Chondrocyte (in vitro differentiated cells): ENCODE measurements at regions not wholly inside any gene's neighbourhood (a gene's known extent, or its start where the extent isn't known, plus 50 kb on each side); places are given as distances from the start of the nearest gene placed in this dataset.

Experiments used
- DNase-seq: peaks from one replicate; pipeline ENCODE4 v3.0.0; 2021; ENCODE audit warnings: mixed read lengths, low spot score
- H3K27ac Mint-ChIP-seq: one replicate; pipeline ENCODE4 v1.8.0; 2021; ENCODE audit warnings: mild to moderate bottlenecking, moderate library complexity, mixed read lengths; ENCODE audit not compliant: unreplicated experiment
- H3K27me3 Mint-ChIP-seq: 2 replicates; pipeline ENCODE4 v1.8.0; 2021; ENCODE audit warnings: low read depth, mixed read lengths
- H3K36me3 Mint-ChIP-seq: 2 replicates; pipeline ENCODE4 v1.8.0; 2021; ENCODE audit warnings: low read depth, mixed read lengths
- H3K4me1 Mint-ChIP-seq: 2 replicates; pipeline ENCODE4 v1.8.0; 2021; ENCODE audit warnings: low read depth, mild to moderate bottlenecking, mixed read lengths
- H3K4me3 Mint-ChIP-seq: one replicate; pipeline ENCODE4 v1.8.0; 2021; ENCODE audit warnings: mild to moderate bottlenecking, moderate library complexity, mixed read lengths; ENCODE audit not compliant: unreplicated experiment
- H3K9me3 Mint-ChIP-seq: 2 replicates; pipeline ENCODE4 v1.8.0; 2021; ENCODE audit warnings: low read depth, mixed read lengths
- TF ChIP-seq, protein P1 (sequence below): fragments of 200-600 bp; sonication (generic); IDR thresholded peaks from 2 replicates; pipeline ENCODE4 v1.5.0; 2021; ENCODE audit warnings: antibody characterized with exemption, mild to moderate bottlenecking, moderate library complexity

DNA sequence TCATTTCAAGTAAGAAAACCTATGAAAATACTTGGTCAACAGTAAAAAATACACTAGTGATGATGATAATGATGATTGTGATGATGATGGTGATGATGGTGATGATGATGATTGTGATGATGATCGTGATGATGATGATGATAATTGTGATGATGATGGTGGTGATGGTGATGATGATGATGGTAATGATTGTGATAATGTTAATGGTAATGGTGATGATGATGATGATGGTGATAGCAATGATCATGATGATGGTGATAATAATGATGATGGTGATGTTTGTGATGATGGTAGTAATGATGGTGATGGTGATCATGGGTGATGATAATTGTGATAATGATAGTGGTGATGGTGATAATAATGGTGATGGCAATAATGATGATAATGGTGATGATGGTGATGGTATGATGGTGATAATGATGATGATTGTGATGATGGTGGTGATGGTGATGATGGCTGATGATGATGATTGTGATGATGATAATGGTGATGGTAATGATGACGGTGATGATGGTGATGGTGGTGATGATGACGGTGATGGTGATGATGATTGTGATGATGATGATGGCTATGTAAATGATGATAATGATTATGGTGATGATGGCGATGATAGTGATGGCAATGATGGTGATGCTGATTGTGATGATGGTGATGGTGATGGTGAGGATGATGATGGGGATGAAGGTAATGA, 62.1 kb downstream of the VCX3A start:
- no peaks in the 10 kb centered on the region for H3K4me1 Mint-ChIP-seq
- DNase-seq, result no peak
- no peaks in the 10 kb centered on the region for H3K27me3 Mint-ChIP-seq
- TF ChIP-seq, protein P1, sequence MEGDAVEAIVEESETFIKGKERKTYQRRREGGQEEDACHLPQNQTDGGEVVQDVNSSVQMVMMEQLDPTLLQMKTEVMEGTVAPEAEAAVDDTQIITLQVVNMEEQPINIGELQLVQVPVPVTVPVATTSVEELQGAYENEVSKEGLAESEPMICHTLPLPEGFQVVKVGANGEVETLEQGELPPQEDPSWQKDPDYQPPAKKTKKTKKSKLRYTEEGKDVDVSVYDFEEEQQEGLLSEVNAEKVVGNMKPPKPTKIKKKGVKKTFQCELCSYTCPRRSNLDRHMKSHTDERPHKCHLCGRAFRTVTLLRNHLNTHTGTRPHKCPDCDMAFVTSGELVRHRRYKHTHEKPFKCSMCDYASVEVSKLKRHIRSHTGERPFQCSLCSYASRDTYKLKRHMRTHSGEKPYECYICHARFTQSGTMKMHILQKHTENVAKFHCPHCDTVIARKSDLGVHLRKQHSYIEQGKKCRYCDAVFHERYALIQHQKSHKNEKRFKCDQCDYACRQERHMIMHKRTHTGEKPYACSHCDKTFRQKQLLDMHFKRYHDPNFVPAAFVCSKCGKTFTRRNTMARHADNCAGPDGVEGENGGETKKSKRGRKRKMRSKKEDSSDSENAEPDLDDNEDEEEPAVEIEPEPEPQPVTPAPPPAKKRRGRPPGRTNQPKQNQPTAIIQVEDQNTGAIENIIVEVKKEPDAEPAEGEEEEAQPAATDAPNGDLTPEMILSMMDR, result no peak
- H3K9me3 Mint-ChIP-seq, result peaks cover 3% of the 10 kb centered on the region
- no peak overlapping the region for H3K27ac Mint-ChIP-seq
- H3K4me3 Mint-ChIP-seq, result no peak overlapping the region
- no peaks in the 10 kb centered on the region for H3K36me3 Mint-ChIP-seq

DNA sequence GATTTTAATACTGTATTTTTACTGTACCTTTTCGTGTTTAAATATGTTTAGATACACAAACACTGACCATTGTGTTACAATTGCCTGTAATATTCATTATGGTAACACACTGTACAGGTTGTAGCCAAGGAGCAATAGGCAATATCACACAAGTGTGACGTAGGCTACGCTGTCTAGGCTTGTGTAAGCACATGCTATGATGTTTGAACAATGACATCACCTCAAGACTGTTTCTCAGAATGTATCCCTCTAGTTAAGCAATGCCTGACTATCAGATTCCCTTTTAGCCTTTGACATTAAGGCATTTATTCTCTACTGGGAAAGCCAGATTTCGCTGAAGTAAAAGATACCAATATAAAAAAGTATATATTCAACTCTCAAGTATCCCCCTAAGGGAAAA, 66.2 kb downstream of the VCX3A start:
- Mint-ChIP-seq H3K4me3 (no peak overlapping the region), H3K36me3 (no peaks in the 10 kb centered on the region), H3K4me1 (no peaks in the 10 kb centered on the region), H3K27me3 (peaks cover 1% of the 10 kb centered on the region), H3K9me3 (peaks cover 3% of the 10 kb centered on the region), H3K27ac (no peak overlapping the region)
- DNase-seq, result no peak
- TF ChIP-seq, protein P1, result no peak

DNA sequence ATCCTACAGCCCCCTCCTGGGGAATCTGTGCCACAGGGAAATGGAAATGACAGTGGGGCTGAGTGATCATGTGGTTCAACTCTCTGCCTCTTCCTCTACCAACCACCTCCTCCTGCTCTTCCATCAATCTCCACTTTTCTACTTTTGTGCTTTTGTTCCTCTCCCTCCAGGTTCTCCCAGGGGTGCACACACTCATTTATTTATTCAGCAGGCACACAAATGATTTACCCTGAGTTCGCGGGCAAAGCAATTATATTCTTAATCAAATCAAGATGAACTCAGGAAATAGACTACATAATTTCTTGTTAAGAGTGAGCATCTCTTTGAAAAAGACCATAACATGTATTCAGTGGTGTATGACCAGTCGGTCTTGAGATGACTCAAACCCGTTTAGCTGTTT, 69.2 kb downstream of the VCX3A start:
- Mint-ChIP-seq H3K27ac (no peak overlapping the region), H3K4me3 (no peak overlapping the region), H3K9me3 (peaks cover 3% of the 10 kb centered on the region), H3K36me3 (no peaks in the 10 kb centered on the region), H3K4me1 (peaks cover 15% of the 10 kb centered on the region), H3K27me3 (peaks cover 1% of the 10 kb centered on the region)
- no peak for DNase-seq
- TF ChIP-seq, protein P1, result no peak

DNA sequence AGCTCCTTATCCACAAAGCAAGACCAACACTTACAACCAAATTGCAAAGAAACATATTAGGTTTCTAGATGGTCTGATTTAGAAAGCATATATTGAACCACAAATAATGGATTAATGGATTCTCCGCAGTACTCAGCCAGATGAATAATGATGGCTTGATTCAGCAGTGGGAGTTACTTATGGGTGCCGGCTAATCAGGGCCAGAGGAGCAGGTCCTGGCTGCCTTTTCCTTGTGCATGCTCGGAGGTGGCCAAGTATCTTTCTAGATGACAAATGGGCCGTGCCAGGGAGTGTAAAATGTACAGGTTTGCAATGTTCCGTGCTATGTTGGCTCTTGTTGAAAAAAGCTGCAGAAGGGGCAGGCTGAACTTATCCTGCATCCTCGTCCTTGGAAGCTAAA, 70.2 kb downstream of the VCX3A start:
- H3K4me3 Mint-ChIP-seq, result no peak overlapping the region
- H3K36me3 Mint-ChIP-seq, result no peaks in the 10 kb centered on the region
- TF ChIP-seq, protein P1, result no peak
- H3K9me3 Mint-ChIP-seq, result peaks cover 4% of the 10 kb centered on the region
- peaks cover 1% of the 10 kb centered on the region for H3K27me3 Mint-ChIP-seq
- DNase-seq, result no peak
- H3K27ac Mint-ChIP-seq, result no peak overlapping the region
- H3K4me1 Mint-ChIP-seq, result peaks cover 15% of the 10 kb centered on the region

DNA sequence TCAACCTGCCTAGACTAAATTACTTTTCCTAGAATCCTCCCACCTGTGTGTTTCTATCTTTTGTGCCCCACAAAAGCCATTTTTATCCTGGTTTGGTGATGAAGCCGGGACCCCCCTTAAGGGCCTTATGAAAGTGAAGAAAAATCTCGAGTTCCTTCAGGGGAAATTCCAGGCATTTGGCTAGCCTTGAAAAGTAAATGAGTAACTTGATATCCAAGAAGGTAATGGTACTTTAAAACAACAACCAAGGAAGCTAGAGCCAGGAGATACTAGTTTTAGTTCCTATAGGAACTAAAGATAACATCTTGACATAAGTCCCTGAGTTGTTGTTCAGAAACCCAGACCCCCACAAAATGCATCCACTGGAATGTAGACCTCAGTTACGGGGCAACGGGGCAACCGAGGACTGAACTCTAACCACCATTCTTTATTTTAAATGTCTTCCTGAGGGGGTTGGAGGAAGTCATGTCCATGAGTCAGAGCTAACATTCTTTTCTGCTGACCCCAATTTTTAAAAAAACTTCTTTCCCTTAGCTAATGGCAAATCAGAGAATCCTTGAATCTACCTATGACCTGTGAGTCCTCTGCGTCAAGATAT, 73.9 kb downstream of the VCX3A start:
- TF ChIP-seq, protein P1, result no peak
- H3K27ac Mint-ChIP-seq, result no peak overlapping the region
- no peak overlapping the region for H3K4me3 Mint-ChIP-seq
- H3K27me3 Mint-ChIP-seq, result peaks cover 1% of the 10 kb centered on the region
- DNase-seq, result no peak
- peaks cover 17% of the 10 kb centered on the region for H3K9me3 Mint-ChIP-seq
- peaks cover 15% of the 10 kb centered on the region for H3K4me1 Mint-ChIP-seq
- no peaks in the 10 kb centered on the region for H3K36me3 Mint-ChIP-seq
